Karpas-422 (cell line): ENCODE measurements at regions not wholly inside any gene's neighbourhood (a gene's known extent, or its start where the extent isn't known, plus 50 kb on each side); places are given as distances from the start of the nearest gene placed in this dataset.
"Not testable (repeated sequence)": the region's sequence is repeated elsewhere in the genome, so short reads cannot be mapped to it uniquely, and the experiment has no call there.

Source experiments
- DNase-seq: peaks from one replicate; pipeline ENCODE4 v3.0.0-alpha.2; 2015
- H2AFZ ChIP-seq: fragments of 200-600 bp; sonication (generic); 2 replicates; pipeline ENCODE4 v1.6.1; 2014; ENCODE audit warnings: antibody characterized with exemption, low read length, mixed read lengths
- H3K27ac ChIP-seq: fragments of 200-600 bp; sonication (generic); 2 replicates; pipeline ENCODE4 v1.5.1; 2014; ENCODE audit warnings: mild to moderate bottlenecking, low read length, moderate library complexity
- H3K27me3 ChIP-seq: fragments of 200-600 bp; sonication (generic); 2 replicates; pipeline ENCODE4 v1.6.1; 2014; ENCODE audit warnings: low read length, mixed read lengths
- H3K36me3 ChIP-seq: fragments of 200-600 bp; sonication (generic); 2 replicates; pipeline ENCODE4 v1.6.1; 2014; ENCODE audit warnings: low read length, mixed read lengths; ENCODE audit not compliant: insufficient read depth
- H3K4me1 ChIP-seq: fragments of 200-600 bp; sonication (generic); 2 replicates; pipeline ENCODE4 v1.6.1; 2014; ENCODE audit warnings: mild to moderate bottlenecking, low read length, mixed read lengths
- H3K4me2 ChIP-seq: fragments of 200-600 bp; sonication (generic); 2 replicates; pipeline ENCODE4 v1.6.1; 2014; ENCODE audit warnings: low read length, low read depth, mild to moderate bottlenecking; ENCODE audit not compliant: poor library complexity, severe bottlenecking
- H3K4me3 ChIP-seq: fragments of 200-600 bp; sonication (generic); 2 replicates; pipeline ENCODE4 v1.5.1; 2014; ENCODE audit warnings: mild to moderate bottlenecking, antibody characterized with exemption, low read length, mixed read lengths
- H3K79me2 ChIP-seq: fragments of 200-600 bp; sonication (generic); 2 replicates; pipeline ENCODE4 v1.6.1; 2014; ENCODE audit warnings: mild to moderate bottlenecking, low read length, mixed read lengths
- H3K9ac ChIP-seq: fragments of 200-600 bp; sonication (generic); 2 replicates; pipeline ENCODE4 v1.6.0; 2014; ENCODE audit warnings: low read length
- H3K9me2 ChIP-seq: fragments of 200-600 bp; sonication (generic), shearing (Covaris generic); replicated peaks from 2 replicates; pipeline ENCODE4 v1.6.0; 2014; ENCODE audit warnings: mild to moderate bottlenecking, low read length, moderate library complexity; ENCODE audit not compliant: insufficient read depth
- H3K9me3 ChIP-seq: fragments of 300-700, 200-600 bp; sonication (generic); 2 replicates; pipeline ENCODE4 v1.6.1; 2014; ENCODE audit warnings: low read length, mixed read lengths
- H4K20me1 ChIP-seq: fragments of 200-600 bp; sonication (generic); 2 replicates; pipeline ENCODE4 v1.6.1; 2014; ENCODE audit warnings: mild to moderate bottlenecking, antibody characterized with exemption, low read length, low read depth; ENCODE audit not compliant: insufficient read depth

DNA sequence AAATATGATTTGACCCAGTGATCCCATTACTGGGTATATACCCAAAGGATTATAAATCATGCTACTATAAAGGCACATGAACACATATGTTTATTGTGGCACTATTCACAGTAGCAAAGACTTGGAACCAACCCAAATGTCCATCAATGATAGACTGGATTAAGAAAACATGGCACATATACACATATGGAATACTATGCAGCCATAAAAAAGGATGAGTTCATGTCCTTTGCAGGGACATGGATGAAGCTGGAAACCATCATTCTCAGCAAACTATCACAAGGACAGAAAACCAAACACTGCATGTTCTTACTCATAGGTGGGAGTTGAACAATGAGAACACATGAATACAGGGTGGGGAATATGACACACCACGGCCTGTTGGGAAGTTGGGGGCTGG is 330.5 kb upstream of the HNRNPA3 start:
- H3K9me2 ChIP-seq, H3K36me3 ChIP-seq, H3K4me2 ChIP-seq, H3K27me3 ChIP-seq, H3K9me3 ChIP-seq, H4K20me1 ChIP-seq, H3K27ac ChIP-seq, H2AFZ ChIP-seq, H3K4me3 ChIP-seq, H3K9ac ChIP-seq, H3K4me1 ChIP-seq, DNase-seq, H3K79me2 ChIP-seq: not testable (repeated sequence)

- Histone ChIP-seq H3K4me1 (no peaks in the 10 kb centered on the region), H3K4me3 (no peak overlapping the region), H3K4me2 (no peak overlapping the region), H3K27me3 (peaks cover 3% of the 10 kb centered on the region; the same call in 1 of the 2 replicates), H3K36me3 (no peaks in the 10 kb centered on the region), H3K79me2 (no peaks in the 10 kb centered on the region), H3K27ac (no peak overlapping the region), H3K9ac (no peak overlapping the region), H3K9me3 (no peaks in the 10 kb centered on the region), H3K9me2 (no peaks in the 10 kb centered on the region), H2AFZ (no peak overlapping the region), H4K20me1 (no peaks in the 10 kb centered on the region)
- DNase-seq: no peak
Observed at GRCh38 chr2:176885001-176885643, 327.5 kb upstream of the HNRNPA3 start.

- no peak for DNase-seq
- Histone ChIP-seq H2AFZ (no peak overlapping the region), H3K36me3 (no peaks in the 10 kb centered on the region), H3K79me2 (no peaks in the 10 kb centered on the region), H4K20me1 (no peaks in the 10 kb centered on the region), H3K27ac (no peak overlapping the region), H3K4me3 (no peak overlapping the region), H3K4me2 (no peak overlapping the region), H3K4me1 (no peaks in the 10 kb centered on the region), H3K9ac (no peak overlapping the region), H3K27me3 (peaks cover 3% of the 10 kb centered on the region; the same call in 1 of the 2 replicates), H3K9me3 (no peaks in the 10 kb centered on the region), H3K9me2 (no peaks in the 10 kb centered on the region)
Observed at GRCh38 chr2:176885661-176886060, 326.9 kb upstream of the HNRNPA3 start.

- Histone ChIP-seq H4K20me1 (no peaks in the 10 kb centered on the region), H3K27ac (no peak overlapping the region), H3K9me3 (no peaks in the 10 kb centered on the region), H2AFZ (no peak overlapping the region), H3K27me3 (peaks cover 3% of the 10 kb centered on the region; the same call in 1 of the 2 replicates), H3K4me2 (no peak overlapping the region), H3K9me2 (no peaks in the 10 kb centered on the region), H3K79me2 (no peaks in the 10 kb centered on the region), H3K9ac (no peak overlapping the region), H3K4me3 (no peak overlapping the region), H3K4me1 (no peaks in the 10 kb centered on the region), H3K36me3 (no peaks in the 10 kb centered on the region)
- DNase-seq: no peak
Observed at GRCh38 chr2:176891105-176891504, 321.5 kb upstream of the HNRNPA3 start.

GRCh38 chr2:176891857-176892256 is 320.7 kb upstream of the HNRNPA3 start:
- Histone ChIP-seq H3K79me2 (no peaks in the 10 kb centered on the region), H3K9me3 (no peaks in the 10 kb centered on the region), H3K4me1 (no peaks in the 10 kb centered on the region), H3K4me3 (no peak overlapping the region), H3K27me3 (peaks cover 3% of the 10 kb centered on the region; the same call in 1 of the 2 replicates), H4K20me1 (no peaks in the 10 kb centered on the region), H2AFZ (no peak overlapping the region), H3K36me3 (no peaks in the 10 kb centered on the region), H3K9me2 (no peaks in the 10 kb centered on the region), H3K4me2 (no peak overlapping the region), H3K9ac (no peak overlapping the region), H3K27ac (no peak overlapping the region)
- DNase-seq: no peak

- Histone ChIP-seq H3K4me3 (no peak overlapping the region), H3K27ac (no peak overlapping the region), H3K36me3 (no peaks in the 10 kb centered on the region), H3K9ac (no peak overlapping the region), H4K20me1 (no peaks in the 10 kb centered on the region), H3K4me2 (no peak overlapping the region), H3K4me1 (no peaks in the 10 kb centered on the region), H3K79me2 (no peaks in the 10 kb centered on the region), H3K9me3 (no peaks in the 10 kb centered on the region), H3K9me2 (no peaks in the 10 kb centered on the region), H2AFZ (no peak overlapping the region), H3K27me3 (peaks cover 3% of the 10 kb centered on the region; the same call in 1 of the 2 replicates)
- DNase-seq: no peak
Observed at GRCh38 chr2:176892676-176893226, 319.8 kb upstream of the HNRNPA3 start.

DNA sequence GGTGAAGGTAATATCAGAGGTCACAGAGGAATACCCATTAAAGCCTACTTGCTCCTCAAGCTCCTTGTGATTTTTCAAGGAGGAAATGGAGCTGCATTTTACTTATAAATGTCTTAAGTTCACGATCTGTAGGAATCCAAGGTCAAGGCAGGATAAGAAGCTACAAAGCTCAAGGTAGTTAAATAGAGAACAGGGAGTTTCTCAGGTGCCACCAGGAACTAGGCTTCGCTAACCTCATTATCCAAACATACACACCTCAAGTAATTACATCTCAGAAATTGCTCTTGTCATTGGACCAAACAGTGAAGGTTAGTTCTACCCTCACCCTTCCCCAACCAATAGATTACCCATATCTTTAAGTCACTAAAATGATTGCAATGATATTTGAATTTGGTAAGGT is 317.4 kb upstream of the HNRNPA3 start:
- Histone ChIP-seq H3K4me2 (no peak overlapping the region), H3K27ac (no peak overlapping the region), H3K9me2 (no peaks in the 10 kb centered on the region), H3K9ac (no peak overlapping the region), H3K79me2 (no peaks in the 10 kb centered on the region), H3K27me3 (no peaks in the 10 kb centered on the region), H3K36me3 (no peaks in the 10 kb centered on the region), H4K20me1 (no peaks in the 10 kb centered on the region), H3K4me3 (no peak overlapping the region), H2AFZ (no peak overlapping the region), H3K4me1 (no peaks in the 10 kb centered on the region), H3K9me3 (no peaks in the 10 kb centered on the region)
- DNase-seq: no peak

DNA sequence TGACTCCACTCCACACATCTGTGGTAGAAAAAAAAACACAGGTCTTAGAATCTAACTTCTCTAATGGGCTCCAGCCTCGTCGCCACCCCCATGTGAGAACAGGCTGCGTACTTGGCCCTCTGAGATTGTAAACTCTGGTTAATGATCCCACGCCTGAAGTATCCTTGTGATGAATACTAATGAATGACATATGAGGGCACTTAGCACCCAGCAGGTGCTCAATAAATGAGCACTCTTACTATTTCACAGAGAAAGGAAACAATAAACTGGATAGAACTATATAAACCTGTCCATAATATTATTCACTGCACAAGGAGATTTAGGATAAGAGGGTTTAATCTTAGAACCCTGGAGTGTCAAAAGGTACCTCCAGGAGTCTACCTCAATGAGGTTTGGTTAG is 310.1 kb upstream of the HNRNPA3 start:
- no peak overlapping the region for H3K27ac ChIP-seq
- no peaks in the 10 kb centered on the region for H4K20me1 ChIP-seq
- H3K4me3 ChIP-seq: no peak overlapping the region
- no peaks in the 10 kb centered on the region for H3K79me2 ChIP-seq
- H3K27me3 ChIP-seq: no peaks in the 10 kb centered on the region
- no peak overlapping the region for H3K9ac ChIP-seq
- no peaks in the 10 kb centered on the region for H3K36me3 ChIP-seq
- H2AFZ ChIP-seq: no peak overlapping the region
- no peak overlapping the region for H3K4me2 ChIP-seq
- no peaks in the 10 kb centered on the region for H3K9me2 ChIP-seq
- no peak for DNase-seq
- no peaks in the 10 kb centered on the region for H3K4me1 ChIP-seq
- H3K9me3 ChIP-seq: no peaks in the 10 kb centered on the region
